ENCODE measurements at regions not wholly inside any gene's neighbourhood (a gene's known extent, or its start where the extent isn't known, plus 50 kb on each side); places are given as distances from the start of the nearest gene placed in this dataset.

DNA sequence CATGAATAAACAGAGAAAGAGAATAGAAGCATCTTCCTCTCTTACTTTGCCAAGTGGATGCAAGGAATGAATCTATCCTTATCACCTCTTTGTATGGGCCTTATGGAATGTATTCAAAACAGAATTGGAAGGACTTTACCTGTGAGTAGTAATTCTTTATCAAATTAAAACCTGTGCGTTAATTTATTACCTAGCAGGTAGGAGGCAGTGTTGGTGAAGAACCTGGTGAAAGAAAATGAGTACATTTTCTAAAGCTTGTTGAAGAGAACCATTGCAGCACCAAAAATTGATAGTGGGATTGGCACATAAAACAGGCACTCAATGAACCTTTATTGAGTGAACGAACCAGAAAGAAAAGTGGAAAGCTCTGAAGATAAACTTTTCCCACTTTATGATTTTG lies 1302.1 kb upstream of the CELF4 start:
- Histone ChIP-seq H3K4me1 (ENCODE audit: control insufficient read depth in 4 of 4, insufficient read depth in 4 of 4, low read length in 3 of 4) (no peaks in the 10 kb centered on the region), H3K27me3 (ENCODE audit: control insufficient read depth in 4 of 4, insufficient read depth in 4 of 4, low read length in 3 of 4) (no peaks in the 10 kb centered on the region), H3K4me3 (ENCODE audit: low read depth in 1 of 3, low read length in 3 of 3) (no peak overlapping the region), H3K27ac (ENCODE audit: low read depth in 1 of 2, low read length in 2 of 2) (no peak overlapping the region), H3K36me3 (ENCODE audit: control insufficient read depth in 4 of 4, insufficient read depth in 3 of 4, low read depth in 1 of 4, low read length in 3 of 4) (no peaks in the 10 kb centered on the region), H3K9me3 (ENCODE audit: control insufficient read depth in 4 of 4, low read length in 3 of 4) (no peaks in the 10 kb centered on the region), H3K9ac (ENCODE audit: low read depth in 1 of 2, low read length in 2 of 2) (no peak overlapping the region)
- no peak for DNase-seq (ENCODE audit: low spot score)
- TF ChIP-seq RAD21 (IDR thresholded peaks at IDR 0.05), result peak; percentile 19 to 21
- no peak for TF ChIP-seq FOXA2 (IDR thresholded peaks at IDR 0.05)
- TF ChIP-seq TAF1 (conservative IDR thresholded peaks at IDR 0.05), result no peak
- WGBS, result 79% methylated on average over 2 of the region's 2 CpGs

DNA sequence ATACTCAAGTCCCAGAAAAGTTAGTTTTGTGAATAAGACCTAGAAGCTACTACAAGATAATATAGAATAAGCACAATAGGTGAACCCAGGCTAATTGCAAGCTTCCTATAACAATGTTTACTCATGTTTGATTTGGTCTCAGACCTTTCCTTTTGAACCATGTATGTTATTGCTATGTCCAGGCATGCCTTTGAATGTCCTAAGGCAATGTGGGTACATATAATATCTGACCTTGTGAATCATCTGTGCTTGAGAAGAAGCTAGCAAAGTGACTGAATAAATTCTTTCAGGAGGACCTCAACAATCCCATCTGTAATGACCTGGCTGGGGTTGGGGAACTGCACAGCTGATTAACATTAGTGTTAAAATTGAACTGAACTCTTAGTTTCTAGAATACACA lies 1285.9 kb upstream of the CELF4 start:
- no peak overlapping the region for H3K27ac ChIP-seq (ENCODE audit: low read depth in 1 of 2, low read length in 2 of 2)
- TF ChIP-seq TAF1 (conservative IDR thresholded peaks at IDR 0.05) (no peak), FOXA1 (IDR thresholded peaks at IDR 0.05) (no peak), JUND (IDR thresholded peaks at IDR 0.05) (no peak), RAD21 (IDR thresholded peaks at IDR 0.05) (no peak), SP1 (IDR thresholded peaks at IDR 0.05) (no peak), GABPA (IDR thresholded peaks at IDR 0.05 in 1 of 2, conservative IDR thresholded peaks at IDR 0.05 in 1 of 2) (no peak), YY1 (IDR thresholded peaks at IDR 0.05) (no peak), NR2F2 (IDR thresholded peaks at IDR 0.05) (no peak), EGR1 (IDR thresholded peaks at IDR 0.05; ENCODE audit: low read depth in 2 of 2) (no peak), HNF4A (conservative IDR thresholded peaks at IDR 0.05) (no peak), FOXA2 (IDR thresholded peaks at IDR 0.05) (no peak), HNF4G (IDR thresholded peaks at IDR 0.05) (no peak)
- TF ChIP-seq, protein P1, sequence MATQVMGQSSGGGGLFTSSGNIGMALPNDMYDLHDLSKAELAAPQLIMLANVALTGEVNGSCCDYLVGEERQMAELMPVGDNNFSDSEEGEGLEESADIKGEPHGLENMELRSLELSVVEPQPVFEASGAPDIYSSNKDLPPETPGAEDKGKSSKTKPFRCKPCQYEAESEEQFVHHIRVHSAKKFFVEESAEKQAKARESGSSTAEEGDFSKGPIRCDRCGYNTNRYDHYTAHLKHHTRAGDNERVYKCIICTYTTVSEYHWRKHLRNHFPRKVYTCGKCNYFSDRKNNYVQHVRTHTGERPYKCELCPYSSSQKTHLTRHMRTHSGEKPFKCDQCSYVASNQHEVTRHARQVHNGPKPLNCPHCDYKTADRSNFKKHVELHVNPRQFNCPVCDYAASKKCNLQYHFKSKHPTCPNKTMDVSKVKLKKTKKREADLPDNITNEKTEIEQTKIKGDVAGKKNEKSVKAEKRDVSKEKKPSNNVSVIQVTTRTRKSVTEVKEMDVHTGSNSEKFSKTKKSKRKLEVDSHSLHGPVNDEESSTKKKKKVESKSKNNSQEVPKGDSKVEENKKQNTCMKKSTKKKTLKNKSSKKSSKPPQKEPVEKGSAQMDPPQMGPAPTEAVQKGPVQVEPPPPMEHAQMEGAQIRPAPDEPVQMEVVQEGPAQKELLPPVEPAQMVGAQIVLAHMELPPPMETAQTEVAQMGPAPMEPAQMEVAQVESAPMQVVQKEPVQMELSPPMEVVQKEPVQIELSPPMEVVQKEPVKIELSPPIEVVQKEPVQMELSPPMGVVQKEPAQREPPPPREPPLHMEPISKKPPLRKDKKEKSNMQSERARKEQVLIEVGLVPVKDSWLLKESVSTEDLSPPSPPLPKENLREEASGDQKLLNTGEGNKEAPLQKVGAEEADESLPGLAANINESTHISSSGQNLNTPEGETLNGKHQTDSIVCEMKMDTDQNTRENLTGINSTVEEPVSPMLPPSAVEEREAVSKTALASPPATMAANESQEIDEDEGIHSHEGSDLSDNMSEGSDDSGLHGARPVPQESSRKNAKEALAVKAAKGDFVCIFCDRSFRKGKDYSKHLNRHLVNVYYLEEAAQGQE (IDR thresholded peaks at IDR 0.05), result no peak
- TF ChIP-seq, protein P2, sequence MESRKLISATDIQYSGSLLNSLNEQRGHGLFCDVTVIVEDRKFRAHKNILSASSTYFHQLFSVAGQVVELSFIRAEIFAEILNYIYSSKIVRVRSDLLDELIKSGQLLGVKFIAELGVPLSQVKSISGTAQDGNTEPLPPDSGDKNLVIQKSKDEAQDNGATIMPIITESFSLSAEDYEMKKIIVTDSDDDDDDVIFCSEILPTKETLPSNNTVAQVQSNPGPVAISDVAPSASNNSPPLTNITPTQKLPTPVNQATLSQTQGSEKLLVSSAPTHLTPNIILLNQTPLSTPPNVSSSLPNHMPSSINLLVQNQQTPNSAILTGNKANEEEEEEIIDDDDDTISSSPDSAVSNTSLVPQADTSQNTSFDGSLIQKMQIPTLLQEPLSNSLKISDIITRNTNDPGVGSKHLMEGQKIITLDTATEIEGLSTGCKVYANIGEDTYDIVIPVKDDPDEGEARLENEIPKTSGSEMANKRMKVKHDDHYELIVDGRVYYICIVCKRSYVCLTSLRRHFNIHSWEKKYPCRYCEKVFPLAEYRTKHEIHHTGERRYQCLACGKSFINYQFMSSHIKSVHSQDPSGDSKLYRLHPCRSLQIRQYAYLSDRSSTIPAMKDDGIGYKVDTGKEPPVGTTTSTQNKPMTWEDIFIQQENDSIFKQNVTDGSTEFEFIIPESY (IDR thresholded peaks at IDR 0.05), result no peak
- TF ChIP-seq, protein P3, sequence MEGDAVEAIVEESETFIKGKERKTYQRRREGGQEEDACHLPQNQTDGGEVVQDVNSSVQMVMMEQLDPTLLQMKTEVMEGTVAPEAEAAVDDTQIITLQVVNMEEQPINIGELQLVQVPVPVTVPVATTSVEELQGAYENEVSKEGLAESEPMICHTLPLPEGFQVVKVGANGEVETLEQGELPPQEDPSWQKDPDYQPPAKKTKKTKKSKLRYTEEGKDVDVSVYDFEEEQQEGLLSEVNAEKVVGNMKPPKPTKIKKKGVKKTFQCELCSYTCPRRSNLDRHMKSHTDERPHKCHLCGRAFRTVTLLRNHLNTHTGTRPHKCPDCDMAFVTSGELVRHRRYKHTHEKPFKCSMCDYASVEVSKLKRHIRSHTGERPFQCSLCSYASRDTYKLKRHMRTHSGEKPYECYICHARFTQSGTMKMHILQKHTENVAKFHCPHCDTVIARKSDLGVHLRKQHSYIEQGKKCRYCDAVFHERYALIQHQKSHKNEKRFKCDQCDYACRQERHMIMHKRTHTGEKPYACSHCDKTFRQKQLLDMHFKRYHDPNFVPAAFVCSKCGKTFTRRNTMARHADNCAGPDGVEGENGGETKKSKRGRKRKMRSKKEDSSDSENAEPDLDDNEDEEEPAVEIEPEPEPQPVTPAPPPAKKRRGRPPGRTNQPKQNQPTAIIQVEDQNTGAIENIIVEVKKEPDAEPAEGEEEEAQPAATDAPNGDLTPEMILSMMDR (IDR thresholded peaks at IDR 0.05; ENCODE audit: low read depth, low read length, missing input control), result no peak
- TF ChIP-seq, protein P4, sequence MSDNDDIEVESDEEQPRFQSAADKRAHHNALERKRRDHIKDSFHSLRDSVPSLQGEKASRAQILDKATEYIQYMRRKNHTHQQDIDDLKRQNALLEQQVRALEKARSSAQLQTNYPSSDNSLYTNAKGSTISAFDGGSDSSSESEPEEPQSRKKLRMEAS (IDR thresholded peaks at IDR 0.05), result no peak
- TF ChIP-seq, protein P5, sequence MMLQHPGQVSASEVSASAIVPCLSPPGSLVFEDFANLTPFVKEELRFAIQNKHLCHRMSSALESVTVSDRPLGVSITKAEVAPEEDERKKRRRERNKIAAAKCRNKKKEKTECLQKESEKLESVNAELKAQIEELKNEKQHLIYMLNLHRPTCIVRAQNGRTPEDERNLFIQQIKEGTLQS (IDR thresholded peaks at IDR 0.05), result no peak
- no peak for DNase-seq (ENCODE audit: low spot score)
- H3K4me1 ChIP-seq (ENCODE audit: control insufficient read depth in 4 of 4, insufficient read depth in 4 of 4, low read length in 3 of 4), result no peaks in the 10 kb centered on the region
- H3K9me3 ChIP-seq (ENCODE audit: control insufficient read depth in 4 of 4, low read length in 3 of 4), result peaks cover 0 to 6% (median 1%) of the 10 kb centered on the region in 4 donors
- H3K27me3 ChIP-seq (ENCODE audit: control insufficient read depth in 4 of 4, insufficient read depth in 4 of 4, low read length in 3 of 4), result no peaks in the 10 kb centered on the region
- no peak overlapping the region for H3K4me3 ChIP-seq (ENCODE audit: low read depth in 1 of 3, low read length in 3 of 3)
- H3K36me3 ChIP-seq (ENCODE audit: control insufficient read depth in 4 of 4, insufficient read depth in 3 of 4, low read depth in 1 of 4, low read length in 3 of 4), result no peaks in the 10 kb centered on the region
- no peak overlapping the region for H3K9ac ChIP-seq (ENCODE audit: low read depth in 1 of 2, low read length in 2 of 2)

All from liver (tissue), 8 donors.